ENCODE measurements at regions not wholly inside any gene's neighbourhood (a gene's known extent, or its start where the extent isn't known, plus 50 kb on each side); places are given as distances from the start of the nearest gene placed in this dataset.

DNA sequence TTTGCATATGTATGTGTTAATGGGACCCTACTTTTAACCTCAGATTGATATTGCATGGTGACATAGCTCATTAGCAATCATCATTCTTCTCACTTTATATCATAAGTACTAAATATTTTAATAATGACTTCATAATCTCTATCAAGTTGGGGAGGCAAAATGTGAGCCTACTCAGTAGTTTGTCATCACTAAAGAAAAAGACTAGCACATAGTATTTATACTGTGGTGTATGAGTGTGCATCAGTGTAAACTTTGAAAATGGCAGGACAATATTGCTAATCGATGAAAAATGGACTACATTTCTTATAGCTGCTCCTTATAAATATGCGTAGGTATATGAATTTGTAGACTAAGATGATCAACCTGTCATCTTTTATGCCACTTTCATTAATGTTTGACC, 624.5 kb upstream of the ROBO2 start:
- Histone ChIP-seq H3K27me3 (ENCODE audit: control insufficient read depth in 2 of 2, insufficient read depth in 2 of 2, low read length in 2 of 2) (no peaks in the 10 kb centered on the region), H4K20me1 (ENCODE audit: insufficient read depth, low read length) (no peaks in the 10 kb centered on the region), H3K4me1 (ENCODE audit: control insufficient read depth in 1 of 2, insufficient read depth in 2 of 2, low read length in 2 of 2) (no peaks in the 10 kb centered on the region), H3K4me2 (replicated peaks; ENCODE audit: extremely low read depth, low read length, poor library complexity, severe bottlenecking) (no peak overlapping the region), H3K36me3 (replicated peaks in 1 of 2; ENCODE audit: control insufficient read depth in 1 of 2, insufficient read depth in 2 of 2, low read length in 2 of 2) (no peaks in the 10 kb centered on the region), H3K4me3 (replicated peaks in 1 of 3; ENCODE audit: low read depth in 2 of 3, low read length in 3 of 3) (no peak overlapping the region), H3K9me3 (replicated peaks in 1 of 2; ENCODE audit: control insufficient read depth in 1 of 2, insufficient read depth in 1 of 2, low read length in 2 of 2) (peaks cover 0 to 15% of the 10 kb centered on the region in 2 donors), H3K27ac (ENCODE audit: low read depth in 1 of 2, low read length in 2 of 2) (no peak overlapping the region), H3K9ac (ENCODE audit: insufficient read depth, low read length, poor library complexity, severe bottlenecking) (no peak overlapping the region), H3K79me2 (ENCODE audit: insufficient read depth, low read length) (no peaks in the 10 kb centered on the region), H2AFZ (ENCODE audit: insufficient read depth, low read depth, low read length, poor library complexity, severe bottlenecking) (no peak overlapping the region)
- DNase-seq: no peak
- no CpG with 5 or more reads among the region's 2 CpGs for WGBS (ENCODE audit: insufficient coverage)
- Mint-ChIP-seq H3K4me3 (no peak overlapping the region), H3K27me3 (ENCODE audit: low read depth in 3 of 3) (no peaks in the 10 kb centered on the region), H3K4me1 (no peaks in the 10 kb centered on the region), H3K27ac (no peak overlapping the region), H3K36me3 (no peaks in the 10 kb centered on the region), H3K9me3 (peaks cover 2 to 14% (median 4%) of the 10 kb centered on the region in 7 donors)
- TF ChIP-seq, protein P1, sequence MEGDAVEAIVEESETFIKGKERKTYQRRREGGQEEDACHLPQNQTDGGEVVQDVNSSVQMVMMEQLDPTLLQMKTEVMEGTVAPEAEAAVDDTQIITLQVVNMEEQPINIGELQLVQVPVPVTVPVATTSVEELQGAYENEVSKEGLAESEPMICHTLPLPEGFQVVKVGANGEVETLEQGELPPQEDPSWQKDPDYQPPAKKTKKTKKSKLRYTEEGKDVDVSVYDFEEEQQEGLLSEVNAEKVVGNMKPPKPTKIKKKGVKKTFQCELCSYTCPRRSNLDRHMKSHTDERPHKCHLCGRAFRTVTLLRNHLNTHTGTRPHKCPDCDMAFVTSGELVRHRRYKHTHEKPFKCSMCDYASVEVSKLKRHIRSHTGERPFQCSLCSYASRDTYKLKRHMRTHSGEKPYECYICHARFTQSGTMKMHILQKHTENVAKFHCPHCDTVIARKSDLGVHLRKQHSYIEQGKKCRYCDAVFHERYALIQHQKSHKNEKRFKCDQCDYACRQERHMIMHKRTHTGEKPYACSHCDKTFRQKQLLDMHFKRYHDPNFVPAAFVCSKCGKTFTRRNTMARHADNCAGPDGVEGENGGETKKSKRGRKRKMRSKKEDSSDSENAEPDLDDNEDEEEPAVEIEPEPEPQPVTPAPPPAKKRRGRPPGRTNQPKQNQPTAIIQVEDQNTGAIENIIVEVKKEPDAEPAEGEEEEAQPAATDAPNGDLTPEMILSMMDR (IDR thresholded peaks at IDR 0.05): no peak
- intact Hi-C loops (cut with micrococcal nuclease): no loop called here

DNA sequence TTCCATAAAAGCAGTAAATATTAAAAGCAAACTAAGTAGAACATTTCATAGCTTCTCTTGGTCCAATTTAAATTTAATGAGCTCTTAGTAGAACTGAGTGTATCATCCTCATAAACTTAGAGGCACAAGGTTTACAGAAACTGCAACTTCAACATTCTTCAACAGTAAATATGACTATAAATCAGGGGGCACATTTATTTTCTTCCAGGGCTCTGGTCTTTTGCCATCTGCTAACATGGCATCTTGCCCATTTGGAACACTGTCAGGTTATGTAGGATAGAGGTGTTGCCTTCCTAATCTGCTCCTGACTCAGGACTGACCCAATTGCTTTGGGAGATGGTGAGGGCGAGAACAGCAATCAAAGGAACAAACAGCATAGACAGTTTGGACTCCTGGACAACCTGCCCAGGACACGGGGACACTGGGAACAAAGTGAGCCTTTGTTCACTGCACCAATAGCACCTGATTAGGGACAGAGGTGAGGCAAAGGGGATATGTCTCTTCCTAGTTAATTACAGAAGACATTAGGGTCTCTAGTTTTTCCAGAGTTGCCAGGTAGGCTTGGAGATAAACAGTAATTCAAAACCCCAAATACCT, 610.2 kb upstream of the ROBO2 start:
- no peak overlapping the region for H3K27ac ChIP-seq (ENCODE audit: low read depth in 1 of 2, low read length in 2 of 2)
- H3K9me3 ChIP-seq (replicated peaks in 1 of 2; ENCODE audit: control insufficient read depth in 1 of 2, insufficient read depth in 1 of 2, low read length in 2 of 2): peaks cover 6 to 8% of the 10 kb centered on the region in 2 donors
- no peaks in the 10 kb centered on the region for H3K27me3 ChIP-seq (ENCODE audit: control insufficient read depth in 2 of 2, insufficient read depth in 2 of 2, low read length in 2 of 2)
- H3K9ac ChIP-seq (ENCODE audit: insufficient read depth, low read length, poor library complexity, severe bottlenecking): no peak overlapping the region
- no peaks in the 10 kb centered on the region for H3K36me3 ChIP-seq (replicated peaks in 1 of 2; ENCODE audit: control insufficient read depth in 1 of 2, insufficient read depth in 2 of 2, low read length in 2 of 2)
- Mint-ChIP-seq H3K27ac (no peak overlapping the region), H3K4me3 (no peak overlapping the region), H3K27me3 (ENCODE audit: low read depth in 3 of 3) (peaks cover 0 to 1% (median under 1%) of the 10 kb centered on the region in 3 donors), H3K4me1 (no peaks in the 10 kb centered on the region), H3K36me3 (no peaks in the 10 kb centered on the region), H3K9me3 (peaks cover 0 to 5% (median 3%) of the 10 kb centered on the region in 7 donors)
- intact Hi-C loops (cut with micrococcal nuclease): no loop called here
- TF ChIP-seq, protein P1 (IDR thresholded peaks at IDR 0.05): no peak
- 90% methylated on average over 2 of the region's 2 CpGs for WGBS (ENCODE audit: insufficient coverage)
- H3K4me3 ChIP-seq (replicated peaks in 1 of 3; ENCODE audit: low read depth in 2 of 3, low read length in 3 of 3): no peak overlapping the region
- H4K20me1 ChIP-seq (ENCODE audit: insufficient read depth, low read length): no peaks in the 10 kb centered on the region
- H3K4me2 ChIP-seq (replicated peaks; ENCODE audit: extremely low read depth, low read length, poor library complexity, severe bottlenecking): no peak overlapping the region
- no peak overlapping the region for H2AFZ ChIP-seq (ENCODE audit: insufficient read depth, low read depth, low read length, poor library complexity, severe bottlenecking)
- no peak for DNase-seq
- H3K4me1 ChIP-seq (ENCODE audit: control insufficient read depth in 1 of 2, insufficient read depth in 2 of 2, low read length in 2 of 2): no peaks in the 10 kb centered on the region
- H3K79me2 ChIP-seq (ENCODE audit: insufficient read depth, low read length): no peaks in the 10 kb centered on the region
